ENCODE measurements at regions not wholly inside any gene's neighbourhood (a gene's known extent, or its start where the extent isn't known, plus 50 kb on each side); places are given as distances from the start of the nearest gene placed in this dataset.

DNA sequence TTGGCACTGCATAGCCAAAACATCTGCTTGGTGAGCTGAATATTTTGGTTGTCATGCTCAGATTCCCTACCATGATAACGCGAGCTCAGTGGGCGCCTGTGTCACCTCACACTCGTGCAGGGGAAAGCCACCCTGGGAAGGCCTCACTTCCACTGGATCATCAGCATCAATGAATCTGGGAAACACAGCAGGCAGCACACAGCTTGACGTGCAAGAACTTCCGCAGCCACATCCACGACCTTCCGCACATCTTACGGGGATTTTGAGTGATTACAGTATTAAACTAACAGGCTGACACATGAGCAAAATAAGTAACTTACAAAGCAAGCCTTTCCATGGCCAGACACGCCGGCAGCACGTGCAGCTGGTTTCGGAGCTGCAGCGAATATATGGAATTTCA, 54.7 kb upstream of the FOXF1 start:
- TF ChIP-seq, protein P1, sequence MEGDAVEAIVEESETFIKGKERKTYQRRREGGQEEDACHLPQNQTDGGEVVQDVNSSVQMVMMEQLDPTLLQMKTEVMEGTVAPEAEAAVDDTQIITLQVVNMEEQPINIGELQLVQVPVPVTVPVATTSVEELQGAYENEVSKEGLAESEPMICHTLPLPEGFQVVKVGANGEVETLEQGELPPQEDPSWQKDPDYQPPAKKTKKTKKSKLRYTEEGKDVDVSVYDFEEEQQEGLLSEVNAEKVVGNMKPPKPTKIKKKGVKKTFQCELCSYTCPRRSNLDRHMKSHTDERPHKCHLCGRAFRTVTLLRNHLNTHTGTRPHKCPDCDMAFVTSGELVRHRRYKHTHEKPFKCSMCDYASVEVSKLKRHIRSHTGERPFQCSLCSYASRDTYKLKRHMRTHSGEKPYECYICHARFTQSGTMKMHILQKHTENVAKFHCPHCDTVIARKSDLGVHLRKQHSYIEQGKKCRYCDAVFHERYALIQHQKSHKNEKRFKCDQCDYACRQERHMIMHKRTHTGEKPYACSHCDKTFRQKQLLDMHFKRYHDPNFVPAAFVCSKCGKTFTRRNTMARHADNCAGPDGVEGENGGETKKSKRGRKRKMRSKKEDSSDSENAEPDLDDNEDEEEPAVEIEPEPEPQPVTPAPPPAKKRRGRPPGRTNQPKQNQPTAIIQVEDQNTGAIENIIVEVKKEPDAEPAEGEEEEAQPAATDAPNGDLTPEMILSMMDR (IDR thresholded peaks at IDR 0.05; ENCODE audit: insufficient read depth, low read depth, low read length), result no peak
- TF ChIP-seq EZH2 (IDR thresholded peaks at IDR 0.05; ENCODE audit: insufficient read depth, low read length), result no peak

Measured in astrocyte (in vitro differentiated cells and primary cell).